Esophagus squamous epithelium (tissue), 5 donors: ENCODE measurements at regions not wholly inside any gene's neighbourhood (a gene's known extent, or its start where the extent isn't known, plus 50 kb on each side); places are given as distances from the start of the nearest gene placed in this dataset.

Source experiments
- DNase-seq: peaks from one replicate; lab custom pipeline; 2025; lab: John Stamatoyannopoulos, UW
- H3K27ac ChIP-seq, 4 donors: fragments of 200-600 bp; sonication (generic); one replicate each; pipeline ENCODE4 v1.5.1; 2016 to 2019; ENCODE audit warnings: mild to moderate bottlenecking in 1 of 4
- H3K27me3 ChIP-seq, 4 donors: fragments of 200-600 bp; sonication (generic); 1 replicate in 3 of 4; 2 replicates in 1 of 4; pipeline versions ENCODE4 v1.5.1 to v1.6.0; 2017 to 2021; ENCODE audit warnings: antibody characterized with exemption in 1 of 4
- H3K36me3 ChIP-seq, 3 donors: fragments of 200-600 bp; sonication (generic); one replicate each; pipeline ENCODE4 v1.5.1; 2016 to 2019
- H3K4me1 ChIP-seq, 3 donors: fragments of 200-600 bp; sonication (generic); one replicate each; pipeline ENCODE4 v1.5.1; 2017 to 2019
- H3K4me3 ChIP-seq, 4 donors: fragments of 200-600 bp; sonication (generic); 1 replicate in 3 of 4; 2 replicates in 1 of 4; pipeline ENCODE4 v1.5.1; 2016 to 2019; ENCODE audit warnings: mild to moderate bottlenecking in 2 of 4, moderate library complexity in 1 of 4
- H3K9me3 ChIP-seq, 3 donors: fragments of 200-600 bp; sonication (generic); one replicate each; pipeline ENCODE4 v1.5.1; 2016 to 2019
- CTCF ChIP-seq, 6 experiments: fragments of 450-650 bp in 4 of 6; fragments of 200-600 bp in 2 of 6; sonication (generic) in 2 of 6; IDR thresholded peaks; one replicate each; pipeline ENCODE4 v1.5.1; 2016 to 2019; ENCODE audit warnings: antibody characterized with exemption in 6 of 6, mild to moderate bottlenecking in 4 of 6, moderate library complexity in 4 of 6
- POLR2A ChIP-seq, 4 donors: fragments of 450-650 bp; IDR thresholded peaks; one replicate each; pipeline ENCODE4 v1.6.1; 2017; ENCODE audit warnings: antibody characterized with exemption in 4 of 4, mild to moderate bottlenecking in 4 of 4, moderate library complexity in 3 of 4
- WGBS, 2 donors: methylation state at CpG; one replicate each; pipeline ENCODE4 v1.1.5; 2018; 5-methylcytosine and 5-hydroxymethylcytosine counted together
- intact Hi-C: fragments of 100-400 bp; cut with DNase I; formaldehyde crosslinking; loops from one replicate; pipeline ENCODE4 v1.15.0; 2022
- donor health status: DM: yes; HTN: yes; CAD: no.

GRCh38 chr5:168176251-168176650 is 115.2 kb upstream of the WWC1 start:
- H3K27me3 ChIP-seq: no peaks in the 10 kb centered on the region
- intact Hi-C loops: no loop called here
- no peak overlapping the region for H3K27ac ChIP-seq
- H3K4me3 ChIP-seq: no peak overlapping the region
- H3K36me3 ChIP-seq: no peaks in the 10 kb centered on the region
- WGBS, 2 donors: 56 to 58% methylated on average over 5 of the region's 5 CpGs
- no peak for TF ChIP-seq POLR2A (IDR thresholded peaks at IDR 0.05)
- TF ChIP-seq CTCF (IDR thresholded peaks at IDR 0.05): no peak
- H3K9me3 ChIP-seq: no peaks in the 10 kb centered on the region
- H3K4me1 ChIP-seq: no peaks in the 10 kb centered on the region
- no peak for DNase-seq

GRCh38 chr5:168176941-168177340 is 114.5 kb upstream of the WWC1 start:
- Histone ChIP-seq H3K36me3 (no peaks in the 10 kb centered on the region), H3K4me1 (no peaks in the 10 kb centered on the region), H3K9me3 (no peaks in the 10 kb centered on the region), H3K4me3 (no peak overlapping the region), H3K27ac (no peak overlapping the region), H3K27me3 (no peaks in the 10 kb centered on the region)
- TF ChIP-seq CTCF (IDR thresholded peaks at IDR 0.05) (no peak), POLR2A (IDR thresholded peaks at IDR 0.05) (no peak)
- 77 to 92% methylated on average over 3 of the region's 3 CpGs for WGBS, 2 donors
- intact Hi-C loops: no loop called here
- no peak for DNase-seq

- H3K27me3 ChIP-seq: no peaks in the 10 kb centered on the region
- H3K27ac ChIP-seq: no peak overlapping the region
- no peaks in the 10 kb centered on the region for H3K4me1 ChIP-seq
- H3K9me3 ChIP-seq: no peaks in the 10 kb centered on the region
- 55 to 74% methylated on average over 9 to 10 of the region's 14 CpGs for WGBS, 2 donors
- no peaks in the 10 kb centered on the region for H3K36me3 ChIP-seq
- intact Hi-C loops: no loop called here
- H3K4me3 ChIP-seq: no peak overlapping the region
- TF ChIP-seq POLR2A (IDR thresholded peaks at IDR 0.05): no peak
- no peak for TF ChIP-seq CTCF (IDR thresholded peaks at IDR 0.05)
- no peak for DNase-seq
These were observed 113.5 kb upstream of the WWC1 start for GRCh38 chr5:168177831-168178450.

GRCh38 chr5:168179192-168179593 is 112.3 kb upstream of the WWC1 start:
- no peak for DNase-seq
- Histone ChIP-seq H3K4me1 (no peaks in the 10 kb centered on the region), H3K36me3 (no peaks in the 10 kb centered on the region), H3K9me3 (no peaks in the 10 kb centered on the region), H3K27ac (no peak overlapping the region), H3K4me3 (no peak overlapping the region), H3K27me3 (no peaks in the 10 kb centered on the region)
- TF ChIP-seq POLR2A (IDR thresholded peaks at IDR 0.05): no peak
- TF ChIP-seq CTCF (IDR thresholded peaks at IDR 0.05): no peak
- intact Hi-C loops: no loop called here
- WGBS, 2 donors: 33 to 44% methylated on average over 1 of the region's 1 CpG

GRCh38 chr5:168182269-168182668 is 109.2 kb upstream of the WWC1 start:
- intact Hi-C loops: no loop called here
- Histone ChIP-seq H3K9me3 (no peaks in the 10 kb centered on the region), H3K27ac (no peak overlapping the region), H3K4me1 (no peaks in the 10 kb centered on the region), H3K27me3 (no peaks in the 10 kb centered on the region), H3K4me3 (no peak overlapping the region), H3K36me3 (no peaks in the 10 kb centered on the region)
- TF ChIP-seq CTCF (IDR thresholded peaks at IDR 0.05) (no peak), POLR2A (IDR thresholded peaks at IDR 0.05) (no peak)
- no peak for DNase-seq
- 83 to 85% methylated on average over 6 of the region's 6 CpGs for WGBS, 2 donors
